T-helper 17 cell (primary cell): ENCODE measurements at regions not wholly inside any gene's neighbourhood (a gene's known extent, or its start where the extent isn't known, plus 50 kb on each side); places are given as distances from the start of the nearest gene placed in this dataset.

Source experiments
- ATAC-seq: fragments of 150-1000 bp; cut with Tn5 transposase; 2 replicates; pipeline ENCODE4 v1.10.0; 2021; ENCODE audit warnings: mild to moderate bottlenecking, moderate library complexity
- DNase-seq, 3 donors: peaks; one replicate each; pipeline versions ENCODE4 v3.0.0 to v3.0.0-alpha.2; 2020 to 2021
- H3K9me3 ChIP-seq: one replicate; pipeline ENCODE4 v1.7.0; 2013; ENCODE audit warnings: low read length, mild to moderate bottlenecking; ENCODE audit not compliant: control insufficient read depth, poor library complexity, severe bottlenecking
- H3K27ac Mint-ChIP-seq: one replicate; pipeline ENCODE4 v1.8.0; 2022; ENCODE audit warnings: mild to moderate bottlenecking, moderate library complexity, mixed read lengths
- H3K27me3 Mint-ChIP-seq: one replicate; pipeline ENCODE4 v1.8.0; 2022; ENCODE audit warnings: mixed read lengths
- H3K36me3 Mint-ChIP-seq: one replicate; pipeline ENCODE4 v1.8.0; 2022; ENCODE audit warnings: low read depth, mixed read lengths
- H3K4me1 Mint-ChIP-seq: one replicate; pipeline ENCODE4 v1.8.0; 2022; ENCODE audit warnings: mild to moderate bottlenecking, mixed read lengths
- H3K4me3 Mint-ChIP-seq: one replicate; pipeline ENCODE4 v1.8.0; 2022; ENCODE audit warnings: mild to moderate bottlenecking, moderate library complexity, mixed read lengths

- no peak for DNase-seq
- Mint-ChIP-seq H3K4me3 (no peak overlapping the region), H3K27ac (no peak overlapping the region), H3K36me3 (no peaks in the 10 kb centered on the region), H3K27me3 (peaks cover 5% of the 10 kb centered on the region), H3K4me1 (peaks cover 7% of the 10 kb centered on the region)
- ATAC-seq = no peak
- no peaks in the 10 kb centered on the region for H3K9me3 ChIP-seq
Measured at GRCh38 chr16:79452671-79453070, 147.9 kb downstream of the MAF start.

- ATAC-seq = peak; percentile 20
- no peaks in the 10 kb centered on the region for H3K9me3 ChIP-seq
- H3K4me1 Mint-ChIP-seq = peaks cover 7% of the 10 kb centered on the region
- no peak overlapping the region for H3K4me3 Mint-ChIP-seq
- H3K36me3 Mint-ChIP-seq = no peaks in the 10 kb centered on the region
- H3K27ac Mint-ChIP-seq = no peak overlapping the region
- H3K27me3 Mint-ChIP-seq = peaks cover 5% of the 10 kb centered on the region
- DNase-seq = no peak
Measured at GRCh38 chr16:79451196-79451816, 149.2 kb downstream of the MAF start.

GRCh38 chr16:79449900-79450299 lies 150.6 kb downstream of the MAF start:
- peaks cover 2% of the 10 kb centered on the region for H3K36me3 Mint-ChIP-seq
- DNase-seq = no peak
- H3K4me3 Mint-ChIP-seq = no peak overlapping the region
- peaks cover 7% of the 10 kb centered on the region for H3K4me1 Mint-ChIP-seq
- peaks cover 5% of the 10 kb centered on the region for H3K27me3 Mint-ChIP-seq
- no peak overlapping the region for H3K27ac Mint-ChIP-seq
- no peaks in the 10 kb centered on the region for H3K9me3 ChIP-seq
- ATAC-seq = no peak

GRCh38 chr16:79449067-79449769 lies 151.3 kb downstream of the MAF start:
- H3K36me3 Mint-ChIP-seq = peaks cover 2% of the 10 kb centered on the region
- no peak for ATAC-seq
- H3K4me1 Mint-ChIP-seq = peaks cover 7% of the 10 kb centered on the region
- H3K4me3 Mint-ChIP-seq = no peak overlapping the region
- no peak for DNase-seq
- H3K27me3 Mint-ChIP-seq = peaks cover 2% of the 10 kb centered on the region
- H3K9me3 ChIP-seq = no peaks in the 10 kb centered on the region
- no peak overlapping the region for H3K27ac Mint-ChIP-seq

- peaks cover 6% of the 10 kb centered on the region for H3K27me3 Mint-ChIP-seq
- H3K36me3 Mint-ChIP-seq = peaks cover 6% of the 10 kb centered on the region
- H3K4me1 Mint-ChIP-seq = no peaks in the 10 kb centered on the region
- H3K9me3 ChIP-seq = no peaks in the 10 kb centered on the region
- H3K4me3 Mint-ChIP-seq = no peak overlapping the region
- no peak overlapping the region for H3K27ac Mint-ChIP-seq
- no peak for ATAC-seq
- no peak for DNase-seq
Measured at GRCh38 chr16:79444572-79444971, 156.0 kb downstream of the MAF start.

- DNase-seq (no peak), ATAC-seq (no peak)
- Mint-ChIP-seq H3K36me3 (peaks cover 4% of the 10 kb centered on the region), H3K27ac (no peak overlapping the region), H3K27me3 (peaks cover 6% of the 10 kb centered on the region), H3K4me1 (no peaks in the 10 kb centered on the region), H3K4me3 (no peak overlapping the region)
- H3K9me3 ChIP-seq = no peaks in the 10 kb centered on the region
Measured at GRCh38 chr16:79439901-79440300, 160.6 kb downstream of the MAF start.

GRCh38 chr16:79437764-79438751 lies 162.5 kb downstream of the MAF start:
- DNase-seq = no peak
- Mint-ChIP-seq H3K36me3 (peaks cover 4% of the 10 kb centered on the region), H3K27me3 (peaks cover 6% of the 10 kb centered on the region), H3K4me3 (no peak overlapping the region), H3K27ac (no peak overlapping the region), H3K4me1 (no peaks in the 10 kb centered on the region)
- ATAC-seq = no peak
- no peaks in the 10 kb centered on the region for H3K9me3 ChIP-seq

GRCh38 chr16:79436885-79437284 lies 163.7 kb downstream of the MAF start:
- H3K27ac Mint-ChIP-seq = no peak overlapping the region
- H3K36me3 Mint-ChIP-seq = peaks cover 2% of the 10 kb centered on the region
- H3K27me3 Mint-ChIP-seq = peaks cover 4% of the 10 kb centered on the region
- no peaks in the 10 kb centered on the region for H3K9me3 ChIP-seq
- no peak for ATAC-seq
- no peaks in the 10 kb centered on the region for H3K4me1 Mint-ChIP-seq
- DNase-seq = no peak
- no peak overlapping the region for H3K4me3 Mint-ChIP-seq

GRCh38 chr16:79434771-79435170 lies 165.8 kb downstream of the MAF start:
- no peak overlapping the region for H3K27ac Mint-ChIP-seq
- H3K4me1 Mint-ChIP-seq = no peaks in the 10 kb centered on the region
- ATAC-seq (no peak), DNase-seq (no peak)
- H3K36me3 Mint-ChIP-seq = no peaks in the 10 kb centered on the region
- no peak overlapping the region for H3K4me3 Mint-ChIP-seq
- H3K9me3 ChIP-seq = no peaks in the 10 kb centered on the region
- no peaks in the 10 kb centered on the region for H3K27me3 Mint-ChIP-seq

- H3K4me1 Mint-ChIP-seq = no peaks in the 10 kb centered on the region
- no peak for DNase-seq
- H3K36me3 Mint-ChIP-seq = no peaks in the 10 kb centered on the region
- H3K27ac Mint-ChIP-seq = no peak overlapping the region
- H3K9me3 ChIP-seq = no peaks in the 10 kb centered on the region
- H3K4me3 Mint-ChIP-seq = no peak overlapping the region
- no peak for ATAC-seq
- H3K27me3 Mint-ChIP-seq = no peaks in the 10 kb centered on the region
Measured at GRCh38 chr16:79434092-79434491, 166.4 kb downstream of the MAF start.

GRCh38 chr16:79431923-79432322 lies 168.6 kb downstream of the MAF start:
- no peak for DNase-seq
- no peak for ATAC-seq
- Mint-ChIP-seq H3K4me3 (no peak overlapping the region), H3K27me3 (no peaks in the 10 kb centered on the region), H3K4me1 (no peaks in the 10 kb centered on the region), H3K27ac (no peak overlapping the region), H3K36me3 (no peaks in the 10 kb centered on the region)
- H3K9me3 ChIP-seq = no peaks in the 10 kb centered on the region

GRCh38 chr16:79430191-79430678 lies 170.3 kb downstream of the MAF start:
- H3K9me3 ChIP-seq = no peaks in the 10 kb centered on the region
- Mint-ChIP-seq H3K36me3 (no peaks in the 10 kb centered on the region), H3K27me3 (peaks cover 6% of the 10 kb centered on the region), H3K4me1 (no peaks in the 10 kb centered on the region), H3K27ac (no peak overlapping the region), H3K4me3 (no peak overlapping the region)
- DNase-seq = no peak
- ATAC-seq = no peak
